Activated B cell treated with CpG ODN at 0.5 μM for 24 hours (primary cell): ENCODE measurements at regions not wholly inside any gene's neighbourhood (a gene's known extent, or its start where the extent isn't known, plus 50 kb on each side); places are given as distances from the start of the nearest gene placed in this dataset.

Source experiments
- ATAC-seq: fragments of 200-7000 bp; cut with Tn5 transposase; one replicate; pipeline ENCODE4 v1.10.0; 2021; ENCODE audit warnings: low read depth, mild to moderate bottlenecking, moderate library complexity
- CTCF ChIA-PET: fragments of 350-600 bp; sonication (Branson Sonifier 250); formaldehyde crosslinking; loops from one replicate; lab custom pipeline; 2021; ENCODE audit warnings: antibody characterized with exemption; lab: Charles Lee
- POLR2A ChIA-PET: fragments of 350-600 bp; sonication (Branson Sonifier 250); formaldehyde crosslinking; loops from one replicate; lab custom pipeline; 2021; ENCODE audit warnings: antibody characterized with exemption; lab: Charles Lee
- DNase-seq: peaks from one replicate; pipeline ENCODE4 v3.0.0; 2022
- H3K27ac Mint-ChIP-seq: one replicate; pipeline ENCODE4 v1.8.0; 2020; ENCODE audit warnings: mixed read lengths
- H3K27me3 Mint-ChIP-seq: one replicate; pipeline ENCODE4 v1.8.0; 2021; ENCODE audit warnings: mixed read lengths
- H3K36me3 Mint-ChIP-seq: one replicate; pipeline ENCODE4 v1.8.0; 2021; ENCODE audit warnings: low read depth, mixed read lengths
- H3K4me1 Mint-ChIP-seq: one replicate; pipeline ENCODE4 v1.8.0; 2021; ENCODE audit warnings: mixed read lengths
- H3K4me3 Mint-ChIP-seq: one replicate; pipeline ENCODE4 v1.8.0; 2020; ENCODE audit warnings: mild to moderate bottlenecking, mixed read lengths
- H3K9me3 Mint-ChIP-seq: one replicate; pipeline ENCODE4 v1.8.0; 2020; ENCODE audit warnings: mixed read lengths
- intact Hi-C: fragments of 100-400 bp; cut with micrococcal nuclease; formaldehyde crosslinking; loops from one replicate; pipeline ENCODE4 v1.15.1; 2024
- TF ChIP-seq, protein P1 (sequence below): fragments of 200-600 bp; IDR thresholded peaks from one replicate; pipeline ENCODE4 v1.8.0; 2022; ENCODE audit warnings: antibody characterized with exemption, mild to moderate bottlenecking

GRCh38 chr14:88937706-88938105 is 113.3 kb downstream of the TTC8 start:
- TF ChIP-seq, protein P1, sequence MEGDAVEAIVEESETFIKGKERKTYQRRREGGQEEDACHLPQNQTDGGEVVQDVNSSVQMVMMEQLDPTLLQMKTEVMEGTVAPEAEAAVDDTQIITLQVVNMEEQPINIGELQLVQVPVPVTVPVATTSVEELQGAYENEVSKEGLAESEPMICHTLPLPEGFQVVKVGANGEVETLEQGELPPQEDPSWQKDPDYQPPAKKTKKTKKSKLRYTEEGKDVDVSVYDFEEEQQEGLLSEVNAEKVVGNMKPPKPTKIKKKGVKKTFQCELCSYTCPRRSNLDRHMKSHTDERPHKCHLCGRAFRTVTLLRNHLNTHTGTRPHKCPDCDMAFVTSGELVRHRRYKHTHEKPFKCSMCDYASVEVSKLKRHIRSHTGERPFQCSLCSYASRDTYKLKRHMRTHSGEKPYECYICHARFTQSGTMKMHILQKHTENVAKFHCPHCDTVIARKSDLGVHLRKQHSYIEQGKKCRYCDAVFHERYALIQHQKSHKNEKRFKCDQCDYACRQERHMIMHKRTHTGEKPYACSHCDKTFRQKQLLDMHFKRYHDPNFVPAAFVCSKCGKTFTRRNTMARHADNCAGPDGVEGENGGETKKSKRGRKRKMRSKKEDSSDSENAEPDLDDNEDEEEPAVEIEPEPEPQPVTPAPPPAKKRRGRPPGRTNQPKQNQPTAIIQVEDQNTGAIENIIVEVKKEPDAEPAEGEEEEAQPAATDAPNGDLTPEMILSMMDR = no peak
- CTCF ChIA-PET = no interaction called here

DNA sequence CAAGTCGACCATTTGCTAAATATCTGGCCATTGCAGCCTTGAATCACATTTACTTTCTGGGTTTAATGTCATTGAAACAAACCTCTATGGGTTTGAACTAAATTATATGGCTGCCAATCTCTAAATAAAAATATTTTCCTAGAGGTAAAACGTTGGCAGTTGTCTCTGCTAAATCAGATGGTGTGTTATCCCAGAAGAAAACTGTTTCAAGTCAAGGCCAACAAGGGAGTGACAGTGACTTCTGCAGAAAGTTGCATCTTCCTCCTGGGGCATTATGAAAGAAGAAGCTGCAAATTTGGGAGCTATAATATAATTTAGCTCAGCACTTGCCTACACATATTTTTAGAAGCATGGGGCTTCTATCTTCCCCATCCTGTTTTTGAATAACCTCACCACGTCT is 116.2 kb downstream of the TTC8 start:
- Mint-ChIP-seq H3K36me3 (no peaks in the 10 kb centered on the region), H3K27ac (no peak overlapping the region), H3K4me3 (no peak overlapping the region), H3K4me1 (no peaks in the 10 kb centered on the region), H3K9me3 (peaks cover 2% of the 10 kb centered on the region), H3K27me3 (peaks cover 11% of the 10 kb centered on the region)
- ChIA-PET POLR2A (no interaction called here), CTCF (no interaction called here)
- intact Hi-C loops = no loop called here
- TF ChIP-seq, protein P1 = no peak
- ATAC-seq (no peak), DNase-seq (no peak)

More at GRCh38 chr14:88937706-88938105, 113.3 kb downstream of the TTC8 start:
- no peak for DNase-seq
- ATAC-seq = no peak
- H3K27ac Mint-ChIP-seq = no peak overlapping the region
- no peaks in the 10 kb centered on the region for H3K36me3 Mint-ChIP-seq
- H3K4me3 Mint-ChIP-seq = no peak overlapping the region
- H3K9me3 Mint-ChIP-seq = no peaks in the 10 kb centered on the region
- peaks cover 3% of the 10 kb centered on the region for H3K27me3 Mint-ChIP-seq
- intact Hi-C loops = no loop called here
- POLR2A ChIA-PET = no interaction called here
- H3K4me1 Mint-ChIP-seq = no peaks in the 10 kb centered on the region

- CTCF ChIA-PET = no interaction called here
- Mint-ChIP-seq H3K9me3 (peaks cover 2% of the 10 kb centered on the region), H3K4me1 (no peaks in the 10 kb centered on the region), H3K4me3 (no peak overlapping the region), H3K27ac (no peak overlapping the region), H3K36me3 (no peaks in the 10 kb centered on the region), H3K27me3 (peaks cover 11% of the 10 kb centered on the region)
- TF ChIP-seq, protein P1 = no peak
- no peak for DNase-seq
- POLR2A ChIA-PET = no interaction called here
- no peak for ATAC-seq
- intact Hi-C loops = no loop called here
These were observed 117.0 kb downstream of the TTC8 start for GRCh38 chr14:88941414-88941813.

DNA sequence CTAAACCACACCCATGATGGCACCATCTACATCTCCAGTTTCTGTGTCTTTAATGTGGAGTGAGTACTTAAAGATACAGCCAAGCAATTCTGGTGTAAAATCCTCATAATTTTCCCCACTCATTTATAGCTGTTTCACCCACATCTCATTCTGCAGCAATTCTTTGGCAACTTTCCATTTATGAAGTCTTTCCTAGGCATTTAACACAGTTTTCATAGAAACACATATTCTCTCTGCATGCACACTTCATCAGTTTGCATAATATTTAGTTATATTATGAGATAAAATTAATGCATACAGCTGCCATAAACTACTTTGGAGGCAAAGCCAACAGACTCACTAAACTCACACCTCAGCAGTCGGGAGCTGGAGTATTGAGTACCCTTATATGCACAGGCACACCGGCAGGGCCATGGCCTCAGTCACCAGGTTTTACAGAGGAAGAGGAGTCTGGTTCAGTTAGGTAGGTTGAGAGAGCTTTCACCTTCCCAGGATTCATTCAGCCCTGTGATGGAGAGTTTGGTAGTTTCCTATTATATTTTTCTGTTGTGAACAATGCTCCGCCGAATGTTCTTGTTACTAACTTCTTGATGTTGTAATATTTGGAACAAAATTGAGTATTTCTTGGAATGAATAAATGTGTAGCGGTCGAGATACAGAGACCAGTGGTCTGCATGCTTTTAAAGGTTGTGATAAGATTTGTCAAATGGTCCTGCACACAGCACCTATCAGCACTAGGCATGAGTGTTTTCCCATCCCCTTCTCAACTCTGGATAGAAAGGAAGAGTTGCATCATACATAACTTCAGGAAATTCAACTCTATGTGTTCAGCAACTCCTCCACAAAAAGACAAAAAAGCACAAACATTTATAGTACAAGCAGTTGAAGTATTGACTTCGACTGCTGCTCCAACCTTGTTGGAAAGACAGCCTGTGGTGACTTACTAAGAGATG is 123.5 kb downstream of the TTC8 start:
- POLR2A ChIA-PET = no interaction called here
- peaks cover 16% of the 10 kb centered on the region for H3K27me3 Mint-ChIP-seq

GRCh38 chr14:88950069-88950468 is 125.6 kb downstream of the TTC8 start:
- H3K27me3 Mint-ChIP-seq = peaks cover 14% of the 10 kb centered on the region
- ATAC-seq = no peak

More for the DNA sequence above, 123.5 kb downstream of the TTC8 start:
- no peak for DNase-seq
- Mint-ChIP-seq H3K9me3 (peaks cover 22% of the 10 kb centered on the region), H3K27ac (no peak overlapping the region), H3K4me1 (no peaks in the 10 kb centered on the region), H3K4me3 (no peak overlapping the region), H3K36me3 (no peaks in the 10 kb centered on the region)
- CTCF ChIA-PET = interaction anchor here (0.7 kb wide), 1 partner anchor 733 kb away, joined by 3 read pairs; no protein-coding TSS in a partner anchor
- intact Hi-C loops = no loop called here
- TF ChIP-seq, protein P1 = no peak
- no peak for ATAC-seq

More at GRCh38 chr14:88950069-88950468, 125.6 kb downstream of the TTC8 start:
- Mint-ChIP-seq H3K4me3 (no peak overlapping the region), H3K9me3 (peaks cover 22% of the 10 kb centered on the region), H3K36me3 (no peaks in the 10 kb centered on the region), H3K4me1 (no peaks in the 10 kb centered on the region), H3K27ac (no peak overlapping the region)
- CTCF ChIA-PET = no interaction called here
- TF ChIP-seq, protein P1 = no peak
- POLR2A ChIA-PET = no interaction called here
- DNase-seq = no peak
- intact Hi-C loops = no loop called here
